ENCODE measurements at regions not wholly inside any gene's neighbourhood (a gene's known extent, or its start where the extent isn't known, plus 50 kb on each side); places are given as distances from the start of the nearest gene placed in this dataset.

- TF ChIP-seq CTCF (optimal IDR thresholded peaks at IDR 0.05 in 1 of 3, IDR thresholded peaks at IDR 0.05 in 1 of 3, conservative IDR thresholded peaks at IDR 0.05 in 1 of 3; ENCODE audit: extremely low read depth in 1 of 3, insufficient read depth in 2 of 3, low read length in 3 of 3): no peak
- no peak for TF ChIP-seq EZH2 (IDR thresholded peaks at IDR 0.05; ENCODE audit: low read length)
- dilution Hi-C loops (cut with MboI; ENCODE audit: extremely low pct_ligation_motif_present, low sequenced_read_pairs): no loop called here
- DNase-seq (ENCODE audit: low read depth, low spot score): no peak
Measured at GRCh38 chr2:12097859-12098258, 351.4 kb downstream of the LPIN1 start.

GRCh38 chr2:12099374-12099773 is 352.9 kb downstream of the LPIN1 start:
- TF ChIP-seq EZH2 (IDR thresholded peaks at IDR 0.05; ENCODE audit: low read length) (no peak), CTCF (optimal IDR thresholded peaks at IDR 0.05 in 1 of 3, IDR thresholded peaks at IDR 0.05 in 1 of 3, conservative IDR thresholded peaks at IDR 0.05 in 1 of 3; ENCODE audit: extremely low read depth in 1 of 3, insufficient read depth in 2 of 3, low read length in 3 of 3) (no peak)
- Histone ChIP-seq H3K36me3 (ENCODE audit: control insufficient read depth in 2 of 2, extremely low read depth in 1 of 2, insufficient read depth in 2 of 2, low read length in 2 of 2) (no peaks in the 10 kb centered on the region), H3K79me2 (ENCODE audit: control insufficient read depth, insufficient read depth, low read length) (no peaks in the 10 kb centered on the region), H3K4me3 (ENCODE audit: control insufficient read depth in 2 of 3, extremely low read depth in 1 of 3, insufficient read depth in 2 of 3, low read depth in 1 of 3, low read length in 3 of 3) (no peak overlapping the region), H3K27ac (ENCODE audit: control insufficient read depth, insufficient read depth, low read length) (no peak overlapping the region), H3K4me2 (ENCODE audit: control insufficient read depth, extremely low read depth, insufficient read depth, low read depth, low read length) (no peak overlapping the region), H3K9me3 (ENCODE audit: control insufficient read depth, low read depth, low read length) (no peaks in the 10 kb centered on the region), H2AFZ (ENCODE audit: control insufficient read depth, low read length) (no peak overlapping the region), H3K9me1 (ENCODE audit: control insufficient read depth, extremely low read depth, insufficient read depth, low read length) (no peaks in the 10 kb centered on the region), H4K20me1 (ENCODE audit: control insufficient read depth, extremely low read depth, insufficient read depth, low read length) (no peaks in the 10 kb centered on the region), H3K9ac (ENCODE audit: control insufficient read depth, extremely low read depth, insufficient read depth, low read length) (no peak overlapping the region), H3K4me1 (ENCODE audit: control insufficient read depth, extremely low read depth, insufficient read depth, low read length) (no peaks in the 10 kb centered on the region), H3K27me3 (ENCODE audit: control insufficient read depth, extremely low read depth, insufficient read depth, low read length) (no peaks in the 10 kb centered on the region)
- FAIRE-seq: no peak
- DNase-seq (ENCODE audit: low read depth, low spot score): no peak
- dilution Hi-C loops (cut with MboI; ENCODE audit: extremely low pct_ligation_motif_present, low sequenced_read_pairs): no loop called here

More at GRCh38 chr2:12097859-12098258, 351.4 kb downstream of the LPIN1 start:
- FAIRE-seq: no peak
- Histone ChIP-seq H4K20me1 (ENCODE audit: control insufficient read depth, extremely low read depth, insufficient read depth, low read length) (no peaks in the 10 kb centered on the region), H3K9me3 (ENCODE audit: control insufficient read depth, low read depth, low read length) (no peaks in the 10 kb centered on the region), H3K27ac (ENCODE audit: control insufficient read depth, insufficient read depth, low read length) (no peak overlapping the region), H3K9me1 (ENCODE audit: control insufficient read depth, extremely low read depth, insufficient read depth, low read length) (no peaks in the 10 kb centered on the region), H3K4me3 (ENCODE audit: control insufficient read depth in 2 of 3, extremely low read depth in 1 of 3, insufficient read depth in 2 of 3, low read depth in 1 of 3, low read length in 3 of 3) (no peak overlapping the region), H2AFZ (ENCODE audit: control insufficient read depth, low read length) (no peak overlapping the region), H3K79me2 (ENCODE audit: control insufficient read depth, insufficient read depth, low read length) (no peaks in the 10 kb centered on the region), H3K27me3 (ENCODE audit: control insufficient read depth, extremely low read depth, insufficient read depth, low read length) (no peaks in the 10 kb centered on the region), H3K4me1 (ENCODE audit: control insufficient read depth, extremely low read depth, insufficient read depth, low read length) (no peaks in the 10 kb centered on the region), H3K36me3 (ENCODE audit: control insufficient read depth in 2 of 2, extremely low read depth in 1 of 2, insufficient read depth in 2 of 2, low read length in 2 of 2) (no peaks in the 10 kb centered on the region), H3K9ac (ENCODE audit: control insufficient read depth, extremely low read depth, insufficient read depth, low read length) (no peak overlapping the region), H3K4me2 (ENCODE audit: control insufficient read depth, extremely low read depth, insufficient read depth, low read depth, low read length) (no peak overlapping the region)
